ENCODE measurements at regions not wholly inside any gene's neighbourhood (a gene's known extent, or its start where the extent isn't known, plus 50 kb on each side); places are given as distances from the start of the nearest gene placed in this dataset.

- TF ChIP-seq SP1 (IDR thresholded peaks at IDR 0.05) (no peak), CTBP1 (IDR thresholded peaks at IDR 0.05; ENCODE audit: borderline replicate concordance) (no peak), ELF4 (IDR thresholded peaks at IDR 0.05) (no peak), NFRKB (IDR thresholded peaks at IDR 0.05) (no peak), FOXA1 (IDR thresholded peaks at IDR 0.05) (no peak)
Observed at GRCh38 chr2:19532547-19533196, 174.2 kb upstream of the OSR1 start.
